ENCODE measurements at regions not wholly inside any gene's neighbourhood (a gene's known extent, or its start where the extent isn't known, plus 50 kb on each side); places are given as distances from the start of the nearest gene placed in this dataset.

- no peak for TF ChIP-seq CTCF (conservative IDR thresholded peaks at IDR 0.05; ENCODE audit: control insufficient read depth, insufficient read depth, low read depth, low read length)
- no peak for DNase-seq (ENCODE audit: low read depth)
- H3K4me3 ChIP-seq (ENCODE audit: control insufficient read depth, low read depth, low read length): no peak overlapping the region
Measured at GRCh38 chr14:97903821-97904220, 1106.6 kb downstream of the VRK1 start.

GRCh38 chr14:97912217-97912616, 1115.0 kb downstream of the VRK1 start:
- TF ChIP-seq CTCF (conservative IDR thresholded peaks at IDR 0.05; ENCODE audit: control insufficient read depth, insufficient read depth, low read depth, low read length): no peak
- H3K4me3 ChIP-seq (ENCODE audit: control insufficient read depth, low read depth, low read length): no peak overlapping the region
- DNase-seq (ENCODE audit: low read depth): no peak

GRCh38 chr14:97916100-97916499, 1118.9 kb downstream of the VRK1 start:
- TF ChIP-seq CTCF (conservative IDR thresholded peaks at IDR 0.05; ENCODE audit: control insufficient read depth, insufficient read depth, low read depth, low read length): no peak
- no peak for DNase-seq (ENCODE audit: low read depth)
- no peak overlapping the region for H3K4me3 ChIP-seq (ENCODE audit: control insufficient read depth, low read depth, low read length)

GRCh38 chr14:97916669-97917568, 1119.7 kb downstream of the VRK1 start:
- no peak overlapping the region for H3K4me3 ChIP-seq (ENCODE audit: control insufficient read depth, low read depth, low read length)
- no peak for DNase-seq (ENCODE audit: low read depth)
- no peak for TF ChIP-seq CTCF (conservative IDR thresholded peaks at IDR 0.05; ENCODE audit: control insufficient read depth, insufficient read depth, low read depth, low read length)

- no peak for DNase-seq (ENCODE audit: low read depth)
- TF ChIP-seq CTCF (conservative IDR thresholded peaks at IDR 0.05; ENCODE audit: control insufficient read depth, insufficient read depth, low read depth, low read length): no peak
- no peak overlapping the region for H3K4me3 ChIP-seq (ENCODE audit: control insufficient read depth, low read depth, low read length)
Measured at GRCh38 chr14:97920201-97920600, 1123.0 kb downstream of the VRK1 start.

GRCh38 chr14:97921296-97921695, 1124.1 kb downstream of the VRK1 start:
- DNase-seq (ENCODE audit: low read depth): no peak
- no peak for TF ChIP-seq CTCF (conservative IDR thresholded peaks at IDR 0.05; ENCODE audit: control insufficient read depth, insufficient read depth, low read depth, low read length)
- H3K4me3 ChIP-seq (ENCODE audit: control insufficient read depth, low read depth, low read length): no peak overlapping the region

Measured in fibroblast of mammary gland (primary cell).